Astrocyte (in vitro differentiated cells and primary cell): ENCODE measurements at regions not wholly inside any gene's neighbourhood (a gene's known extent, or its start where the extent isn't known, plus 50 kb on each side); places are given as distances from the start of the nearest gene placed in this dataset.
"Not testable (repeated sequence)": the region's sequence is repeated elsewhere in the genome, so short reads cannot be mapped to it uniquely, and the experiment has no call there.

ENCODE experiments used
- EZH2 ChIP-seq: IDR thresholded peaks from 2 replicates; pipeline ENCODE4 v1.6.1; 2012; ENCODE audit warnings: mild to moderate bottlenecking, low read length, inconsistent platforms; ENCODE audit not compliant: insufficient read depth
- TF ChIP-seq, protein P1 (sequence below): IDR thresholded peaks from 2 replicates; pipeline ENCODE4 v1.5.1; 2011; ENCODE audit warnings: low read depth, mild to moderate bottlenecking, inconsistent platforms, low read length, moderate library complexity; ENCODE audit not compliant: insufficient read depth

DNA sequence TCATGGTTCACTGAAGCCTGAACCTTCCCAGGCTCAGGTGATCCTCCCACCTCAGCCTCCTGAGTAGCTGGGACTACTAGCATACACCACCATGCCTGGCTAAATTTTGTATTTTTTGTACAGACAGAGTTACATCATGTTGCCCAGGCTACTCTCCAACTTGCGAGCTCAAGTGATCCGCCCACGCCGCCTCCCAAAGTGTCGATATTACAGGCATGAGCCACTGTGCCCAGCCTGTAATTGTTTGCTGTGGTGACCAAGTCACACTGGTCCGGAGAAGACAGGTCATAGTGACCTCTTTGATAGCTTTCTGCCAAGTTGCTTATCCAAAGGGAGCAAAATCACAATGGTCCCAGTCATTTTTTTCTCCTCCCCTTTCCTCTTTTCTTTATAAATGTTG lies 167.4 kb upstream of the NOTCH2NLA start:
- TF ChIP-seq, protein P1, sequence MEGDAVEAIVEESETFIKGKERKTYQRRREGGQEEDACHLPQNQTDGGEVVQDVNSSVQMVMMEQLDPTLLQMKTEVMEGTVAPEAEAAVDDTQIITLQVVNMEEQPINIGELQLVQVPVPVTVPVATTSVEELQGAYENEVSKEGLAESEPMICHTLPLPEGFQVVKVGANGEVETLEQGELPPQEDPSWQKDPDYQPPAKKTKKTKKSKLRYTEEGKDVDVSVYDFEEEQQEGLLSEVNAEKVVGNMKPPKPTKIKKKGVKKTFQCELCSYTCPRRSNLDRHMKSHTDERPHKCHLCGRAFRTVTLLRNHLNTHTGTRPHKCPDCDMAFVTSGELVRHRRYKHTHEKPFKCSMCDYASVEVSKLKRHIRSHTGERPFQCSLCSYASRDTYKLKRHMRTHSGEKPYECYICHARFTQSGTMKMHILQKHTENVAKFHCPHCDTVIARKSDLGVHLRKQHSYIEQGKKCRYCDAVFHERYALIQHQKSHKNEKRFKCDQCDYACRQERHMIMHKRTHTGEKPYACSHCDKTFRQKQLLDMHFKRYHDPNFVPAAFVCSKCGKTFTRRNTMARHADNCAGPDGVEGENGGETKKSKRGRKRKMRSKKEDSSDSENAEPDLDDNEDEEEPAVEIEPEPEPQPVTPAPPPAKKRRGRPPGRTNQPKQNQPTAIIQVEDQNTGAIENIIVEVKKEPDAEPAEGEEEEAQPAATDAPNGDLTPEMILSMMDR: not testable (repeated sequence)
- not testable (repeated sequence) for TF ChIP-seq EZH2
